ENCODE measurements at regions not wholly inside any gene's neighbourhood (a gene's known extent, or its start where the extent isn't known, plus 50 kb on each side); places are given as distances from the start of the nearest gene placed in this dataset.

GRCh38 chr7:67484244-67484751, 487.7 kb downstream of the TYW1 start:
- H2AFZ ChIP-seq, result no peak overlapping the region
- H3K9ac ChIP-seq, result no peak overlapping the region
- peak overlapping the region; percentile 67 for H3K4me2 ChIP-seq (ENCODE audit: low read length)
- H3K36me3 ChIP-seq (ENCODE audit: control insufficient read depth, insufficient read depth, low read length), result no peaks in the 10 kb centered on the region
- no peaks in the 10 kb centered on the region for H3K9me3 ChIP-seq (ENCODE audit: control insufficient read depth, low read length)
- peak overlapping the region; percentile 36 for H3K4me3 ChIP-seq (ENCODE audit: low read depth, low read length)
- TF ChIP-seq CTCF (IDR thresholded peaks at IDR 0.05), result peak; percentile 47
- H3K27me3 ChIP-seq (ENCODE audit: control insufficient read depth, insufficient read depth, low read length), result no peaks in the 10 kb centered on the region
- H3K4me1 ChIP-seq, result no peaks in the 10 kb centered on the region
- no peaks in the 10 kb centered on the region for H3K79me2 ChIP-seq
- H3K27ac ChIP-seq, result no peak overlapping the region

GRCh38 chr7:67486401-67486800, 489.8 kb downstream of the TYW1 start:
- Histone ChIP-seq H3K9ac (no peak overlapping the region), H3K27me3 (ENCODE audit: control insufficient read depth, insufficient read depth, low read length) (no peaks in the 10 kb centered on the region), H3K4me2 (ENCODE audit: low read length) (no peak overlapping the region), H3K4me1 (no peaks in the 10 kb centered on the region), H3K9me3 (ENCODE audit: control insufficient read depth, low read length) (no peaks in the 10 kb centered on the region), H3K4me3 (ENCODE audit: low read depth, low read length) (no peak overlapping the region), H3K27ac (no peak overlapping the region), H3K79me2 (no peaks in the 10 kb centered on the region), H3K36me3 (ENCODE audit: control insufficient read depth, insufficient read depth, low read length) (no peaks in the 10 kb centered on the region), H2AFZ (no peak overlapping the region)
- no peak for TF ChIP-seq CTCF (IDR thresholded peaks at IDR 0.05)

- no peak for TF ChIP-seq CTCF (IDR thresholded peaks at IDR 0.05)
- no peak overlapping the region for H3K4me3 ChIP-seq (ENCODE audit: low read depth, low read length)
- no peaks in the 10 kb centered on the region for H3K36me3 ChIP-seq (ENCODE audit: control insufficient read depth, insufficient read depth, low read length)
- no peaks in the 10 kb centered on the region for H3K79me2 ChIP-seq
- H3K4me2 ChIP-seq (ENCODE audit: low read length), result no peak overlapping the region
- H3K27me3 ChIP-seq (ENCODE audit: control insufficient read depth, insufficient read depth, low read length), result no peaks in the 10 kb centered on the region
- H3K9me3 ChIP-seq (ENCODE audit: control insufficient read depth, low read length), result no peaks in the 10 kb centered on the region
- no peak overlapping the region for H3K27ac ChIP-seq
- H3K4me1 ChIP-seq, result no peaks in the 10 kb centered on the region
- no peak overlapping the region for H2AFZ ChIP-seq
- H3K9ac ChIP-seq, result no peak overlapping the region
These were observed 490.7 kb downstream of the TYW1 start for GRCh38 chr7:67487316-67487715.

- H3K27me3 ChIP-seq (ENCODE audit: control insufficient read depth, insufficient read depth, low read length), result no peaks in the 10 kb centered on the region
These were observed 493.2 kb downstream of the TYW1 start for GRCh38 chr7:67489881-67490280.

More at GRCh38 chr7:67489881-67490280, 493.2 kb downstream of the TYW1 start:
- H2AFZ ChIP-seq, result no peak overlapping the region
- H3K79me2 ChIP-seq, result no peaks in the 10 kb centered on the region
- no peak overlapping the region for H3K9ac ChIP-seq
- no peak overlapping the region for H3K27ac ChIP-seq
- H3K4me3 ChIP-seq (ENCODE audit: low read depth, low read length), result no peak overlapping the region
- H3K4me1 ChIP-seq, result no peaks in the 10 kb centered on the region
- no peak overlapping the region for H3K4me2 ChIP-seq (ENCODE audit: low read length)
- TF ChIP-seq CTCF (IDR thresholded peaks at IDR 0.05), result no peak
- no peaks in the 10 kb centered on the region for H3K36me3 ChIP-seq (ENCODE audit: control insufficient read depth, insufficient read depth, low read length)
- H3K9me3 ChIP-seq (ENCODE audit: control insufficient read depth, low read length), result no peaks in the 10 kb centered on the region
